HG03196 (cell line): ENCODE measurements at regions not wholly inside any gene's neighbourhood (a gene's known extent, or its start where the extent isn't known, plus 50 kb on each side); places are given as distances from the start of the nearest gene placed in this dataset.

Experiments used
- ATAC-seq: cut with Tn5 transposase; IDR thresholded peaks from one replicate; pipeline ENCODE4 v1.9.1; 2021; ENCODE audit not compliant: unreplicated experiment

DNA sequence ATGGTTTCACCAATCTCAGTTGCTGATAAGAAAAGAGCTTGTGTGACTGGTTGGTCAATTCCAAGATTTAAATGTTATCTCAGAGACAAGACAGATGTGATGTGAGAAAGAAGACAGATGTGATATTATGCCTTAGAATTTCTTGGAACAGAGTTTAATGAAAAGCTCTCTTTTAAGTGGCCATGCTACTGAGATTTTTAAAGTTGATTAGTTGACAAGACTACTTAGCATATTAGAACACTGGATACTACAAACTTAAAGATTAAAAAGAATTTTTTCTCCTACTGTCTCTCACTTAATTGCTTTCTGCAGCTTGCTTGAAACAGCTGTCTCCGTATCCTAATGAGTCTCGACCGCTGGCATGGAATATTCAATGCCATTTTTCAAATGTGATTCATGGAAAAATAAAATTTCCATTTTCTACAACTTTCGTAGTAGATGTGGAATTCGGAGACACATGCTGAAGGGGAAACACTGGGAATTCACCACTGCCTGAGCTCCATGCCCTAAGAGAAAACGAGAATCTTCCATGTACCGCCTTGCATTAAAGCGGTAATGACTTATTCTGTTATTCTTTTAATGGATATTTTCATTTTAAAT is 634.2 kb upstream of the SETBP1 start:
- ATAC-seq, result no peak

DNA sequence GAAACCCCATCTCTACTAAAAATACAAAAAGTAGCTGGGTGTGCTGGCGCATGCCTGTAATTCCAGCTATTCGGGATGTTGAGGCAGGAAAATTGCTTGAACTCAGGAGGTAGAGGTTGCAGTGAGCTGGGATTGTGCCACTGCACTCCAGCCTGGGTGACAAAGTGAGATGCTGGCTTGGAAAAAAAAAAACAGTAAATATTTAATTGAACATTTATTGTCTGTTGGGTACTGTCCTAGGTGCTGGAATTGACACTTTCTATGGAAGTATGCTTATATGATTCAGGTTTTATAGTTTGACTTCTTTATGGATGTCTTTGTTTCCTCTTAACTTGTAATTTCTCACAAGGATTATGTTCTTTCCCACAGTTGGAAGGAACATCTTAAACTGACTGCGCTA is 633.1 kb upstream of the SETBP1 start:
- no peak for ATAC-seq

DNA sequence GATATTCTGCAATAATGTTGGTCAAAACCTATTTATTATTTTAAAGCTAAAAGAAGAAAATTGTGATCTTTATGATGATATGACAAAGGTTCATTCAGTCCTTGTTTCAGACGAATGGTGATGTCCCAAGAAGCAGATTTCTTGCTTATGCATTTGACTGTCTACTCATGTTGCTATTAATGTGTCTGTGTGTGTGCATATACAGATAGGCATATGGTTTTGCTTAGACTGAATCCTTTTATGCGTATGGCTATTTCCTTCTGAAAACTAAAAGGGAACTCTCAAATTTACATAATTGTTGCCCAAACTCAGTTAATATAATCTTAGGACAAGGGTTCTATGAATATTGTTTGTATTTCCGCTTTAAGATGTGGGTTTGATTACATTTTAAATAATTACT is 632.3 kb upstream of the SETBP1 start:
- ATAC-seq, result no peak

DNA sequence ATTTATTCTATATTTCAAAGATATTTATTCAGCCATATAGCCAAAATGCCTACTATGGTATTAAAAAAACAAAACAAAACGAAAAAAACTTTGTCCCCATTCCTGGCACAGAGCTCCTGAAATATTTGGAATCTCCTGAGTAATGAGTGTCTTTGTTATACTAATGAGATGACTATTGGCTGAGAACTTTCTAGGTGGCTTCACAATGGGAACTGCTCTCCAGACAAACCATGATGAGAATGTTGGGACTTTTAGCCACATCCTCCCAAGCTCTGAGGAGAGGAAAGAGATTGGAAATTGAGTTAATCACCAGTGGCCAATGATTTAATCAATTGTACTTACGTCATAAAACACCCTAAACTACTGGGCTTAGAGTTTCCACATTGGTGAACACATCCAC is 631.8 kb upstream of the SETBP1 start:
- ATAC-seq, result no peak

DNA sequence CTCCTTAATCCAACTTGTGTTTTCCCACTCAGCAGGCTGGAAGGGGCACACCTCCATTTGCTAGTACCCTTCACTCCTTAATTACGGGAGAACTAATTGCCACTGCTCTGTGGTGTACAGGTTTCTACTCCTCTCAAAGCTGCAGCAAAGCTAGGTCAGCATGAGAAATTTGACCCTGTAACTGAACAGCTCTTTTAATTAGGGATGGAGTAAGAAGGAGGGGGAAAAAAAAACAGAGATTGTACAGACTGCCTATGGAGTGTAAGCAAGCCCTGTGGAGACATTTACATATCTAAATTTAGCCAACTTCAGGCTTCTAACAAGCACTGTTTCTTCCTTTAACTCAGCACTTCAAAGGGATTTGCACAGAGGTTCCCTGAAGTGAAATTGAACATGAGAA is 629.7 kb upstream of the SETBP1 start:
- no peak for ATAC-seq

DNA sequence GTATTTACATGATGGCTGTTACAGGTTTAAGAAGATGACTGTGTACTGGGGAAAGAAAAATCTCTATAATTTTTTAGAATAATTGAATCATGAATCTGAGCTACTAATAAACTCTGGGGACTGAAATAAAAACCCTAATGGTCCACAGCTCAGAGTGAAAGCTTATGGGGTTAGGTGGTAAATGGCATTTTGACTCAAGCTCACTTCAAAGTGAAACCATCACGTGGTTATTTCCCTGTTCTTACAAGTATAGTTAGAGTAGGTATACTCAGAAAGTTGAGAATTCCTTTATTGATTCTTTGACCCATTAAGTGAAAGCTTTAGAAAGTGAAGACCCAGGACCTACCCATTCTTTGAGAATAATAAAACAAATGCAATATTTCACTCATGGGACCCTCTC is 626.2 kb upstream of the SETBP1 start:
- ATAC-seq, result no peak

DNA sequence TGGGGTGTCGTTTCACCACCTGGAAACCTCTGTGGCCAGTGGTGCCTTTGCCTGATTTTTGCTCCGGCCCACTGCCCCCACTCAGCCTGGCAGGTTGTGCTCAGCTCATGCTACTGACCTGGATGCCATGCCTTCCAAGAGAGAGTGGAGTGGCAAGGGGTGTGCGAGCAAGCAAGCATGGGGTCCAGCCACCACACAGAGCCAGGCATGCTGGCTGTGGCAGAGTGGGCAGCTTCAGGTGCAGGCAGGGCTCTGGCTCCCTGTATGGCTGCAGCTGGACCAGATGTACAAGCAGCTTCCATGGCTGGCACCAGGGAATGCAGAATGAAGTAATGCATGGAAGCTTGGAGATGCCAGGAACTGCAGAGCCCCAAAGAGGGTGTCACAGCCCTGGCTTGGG is 620.5 kb upstream of the SETBP1 start:
- ATAC-seq, result no peak

- no peak for ATAC-seq
Observed at GRCh38 chr18:44061438-44061837, 619.2 kb upstream of the SETBP1 start.

GRCh38 chr18:44062345-44062744 is 618.3 kb upstream of the SETBP1 start:
- ATAC-seq, result no peak

GRCh38 chr18:44065206-44065605 is 615.5 kb upstream of the SETBP1 start:
- no peak for ATAC-seq

DNA sequence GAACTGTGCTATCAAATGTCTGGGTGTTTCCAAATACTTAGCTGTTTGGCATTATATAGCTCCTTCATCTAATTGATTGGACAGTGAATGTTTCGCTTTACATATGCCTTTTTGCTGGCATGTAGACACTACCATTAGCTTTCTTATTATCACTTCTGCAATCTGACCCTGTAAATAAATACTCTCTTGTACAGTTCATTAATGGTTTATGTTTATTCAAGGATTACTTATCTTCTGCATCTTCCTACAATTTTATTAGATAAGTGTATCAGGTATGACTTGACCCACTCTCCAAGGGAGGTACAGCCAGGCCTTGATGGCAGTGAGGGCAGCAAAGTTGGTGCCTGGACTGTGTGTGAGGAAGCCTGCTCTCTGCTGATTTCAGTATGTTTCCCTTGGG is 614.1 kb upstream of the SETBP1 start:
- no peak for ATAC-seq

DNA sequence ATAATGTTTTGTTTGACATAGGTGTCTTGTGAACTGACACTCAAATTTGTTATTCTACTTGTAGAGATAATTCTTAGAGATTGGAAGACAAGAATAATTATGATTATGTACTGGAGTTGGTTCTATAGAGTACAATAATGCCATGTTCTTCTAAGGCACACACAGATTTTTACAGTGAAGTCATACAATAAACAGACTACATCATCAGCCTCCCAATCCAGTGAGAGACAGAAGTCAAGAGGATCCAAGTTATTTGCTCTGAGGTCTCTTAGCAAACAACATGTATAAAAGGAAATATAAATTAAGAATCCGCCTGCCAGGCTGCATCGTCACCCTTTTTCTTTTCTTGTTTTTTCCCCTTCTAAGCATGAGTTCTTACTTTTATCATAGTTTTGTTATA is 613.5 kb upstream of the SETBP1 start:
- ATAC-seq, result no peak

DNA sequence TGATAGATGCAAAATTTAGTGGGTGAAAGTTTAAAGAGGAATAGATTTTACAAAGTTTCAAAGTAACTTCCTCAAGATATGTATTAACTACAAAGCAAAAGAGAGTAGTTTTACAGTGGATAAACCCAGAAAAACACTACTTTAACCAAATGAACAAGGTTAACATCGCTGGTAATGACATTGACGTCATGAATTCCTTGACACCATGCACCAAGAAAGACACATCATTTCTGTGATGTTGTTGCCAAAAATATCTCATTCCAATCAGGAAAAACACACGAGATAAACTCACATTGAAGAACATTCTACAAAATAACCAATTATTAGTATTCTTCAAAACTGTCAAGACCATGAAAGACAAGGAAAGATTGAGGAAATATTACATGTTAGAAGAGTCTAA is 605.6 kb upstream of the SETBP1 start:
- ATAC-seq, result no peak

DNA sequence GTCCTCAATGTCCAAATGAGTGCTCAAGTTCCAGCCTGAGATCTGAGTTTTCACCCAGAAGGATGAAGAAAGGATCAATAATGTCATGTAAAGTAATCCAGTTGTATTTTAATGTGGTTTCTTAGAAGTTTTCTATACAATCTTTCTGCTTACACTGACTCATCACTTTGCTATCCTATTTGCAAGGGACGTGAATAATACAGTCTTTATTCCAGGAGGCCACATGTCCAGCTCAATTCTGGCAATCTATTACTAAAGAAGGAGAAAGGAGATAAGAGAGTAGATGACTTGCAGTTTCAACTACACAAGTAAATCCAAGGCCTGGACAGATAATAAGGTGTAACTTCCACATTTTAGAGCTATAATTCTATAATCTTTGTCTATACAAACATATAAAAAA is 601.1 kb upstream of the SETBP1 start:
- no peak for ATAC-seq

- ATAC-seq, result no peak
Observed at GRCh38 chr18:44080054-44080453, 600.6 kb upstream of the SETBP1 start.

DNA sequence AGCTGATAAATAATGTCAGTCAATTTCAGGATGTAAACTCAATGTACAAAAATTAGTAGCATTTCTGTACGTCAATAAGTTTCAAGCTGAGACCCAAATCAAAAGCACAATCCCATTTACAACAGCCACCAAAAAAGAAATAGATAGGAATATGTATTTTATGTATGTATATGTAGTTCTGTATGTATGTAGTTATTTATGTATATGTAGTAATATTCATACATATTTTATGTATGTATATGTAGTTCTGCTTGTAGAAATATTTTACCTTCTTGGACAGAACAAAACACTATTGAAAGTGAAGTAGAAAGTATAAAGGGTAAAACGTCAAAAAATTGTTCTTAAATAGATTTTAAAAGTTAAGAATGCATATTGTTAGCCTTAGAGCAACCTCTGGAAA is 591.0 kb upstream of the SETBP1 start:
- ATAC-seq, result no peak

- ATAC-seq, result no peak
Observed at GRCh38 chr18:44090453-44090852, 590.2 kb upstream of the SETBP1 start.

DNA sequence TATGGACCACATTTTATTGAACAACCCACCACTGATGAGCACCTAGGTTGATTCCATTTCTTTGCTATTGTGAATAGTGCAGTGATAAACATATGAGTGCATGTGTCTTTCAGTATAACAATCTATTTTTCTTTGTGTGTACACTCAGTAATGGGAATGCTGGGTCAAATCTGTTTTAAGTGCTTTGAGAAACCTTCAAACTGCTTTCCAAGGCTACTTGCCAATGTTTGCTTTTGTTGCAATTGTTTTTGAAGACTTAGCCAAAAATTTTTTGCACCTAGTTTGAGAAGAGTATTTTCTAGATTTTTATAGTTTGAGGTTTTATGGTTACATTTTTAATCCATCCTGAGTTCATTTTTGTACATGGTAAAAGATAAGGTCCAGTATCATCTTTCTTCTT is 587.4 kb upstream of the SETBP1 start:
- no peak for ATAC-seq

- no peak for ATAC-seq
Observed at GRCh38 chr18:44096016-44096415, 584.7 kb upstream of the SETBP1 start.

DNA sequence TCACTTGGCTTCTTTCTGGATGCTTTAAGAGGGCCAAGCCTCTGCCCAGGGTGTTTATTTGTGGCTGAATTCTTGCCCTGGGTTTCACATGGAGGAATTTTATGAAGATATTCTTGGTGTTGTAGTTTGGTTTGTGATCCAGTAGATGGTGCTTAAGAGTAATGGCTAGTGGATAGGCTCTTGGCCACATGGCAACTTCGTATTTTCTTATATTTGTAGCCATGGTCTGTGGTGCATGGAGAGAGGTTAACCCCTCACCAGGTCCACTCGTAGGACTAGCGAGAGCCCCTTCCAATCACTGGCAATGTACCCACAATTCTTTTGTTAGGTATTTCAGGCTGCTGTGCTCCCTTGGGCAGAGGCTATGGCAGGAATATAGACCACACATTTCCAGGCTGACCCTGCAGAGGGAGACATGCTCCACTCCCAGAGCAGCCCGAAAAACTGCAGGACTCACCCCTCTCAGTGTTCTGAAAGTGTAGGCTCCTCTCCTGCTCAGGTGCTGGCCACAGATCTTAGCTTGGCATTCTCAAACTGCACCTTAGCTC is 582.1 kb upstream of the SETBP1 start:
- no peak for ATAC-seq

GRCh38 chr18:44107187-44107586 is 573.5 kb upstream of the SETBP1 start:
- ATAC-seq, result no peak

DNA sequence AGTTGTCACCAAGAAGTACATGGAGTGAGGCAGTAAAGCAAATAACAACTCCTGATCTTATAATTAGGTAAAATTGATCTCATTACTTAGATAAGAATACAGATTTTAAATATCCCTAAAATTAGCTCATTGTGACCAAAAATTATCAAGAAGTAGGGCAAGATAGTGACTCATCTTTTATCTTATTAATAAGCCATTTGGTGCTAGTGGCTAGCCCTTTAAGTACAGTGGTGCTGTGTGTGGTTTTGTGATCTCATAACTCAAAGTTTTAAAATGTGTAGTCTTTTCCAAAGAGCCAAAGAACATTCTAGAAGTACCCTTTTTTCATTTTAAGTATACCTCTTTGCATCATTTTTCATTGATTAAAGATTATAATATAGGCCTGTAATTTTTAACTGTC is 569.4 kb upstream of the SETBP1 start:
- ATAC-seq, result no peak

GRCh38 chr18:44117821-44118220 is 562.9 kb upstream of the SETBP1 start:
- ATAC-seq, result no peak
